ENCODE measurements at regions not wholly inside any gene's neighbourhood (a gene's known extent, or its start where the extent isn't known, plus 50 kb on each side); places are given as distances from the start of the nearest gene placed in this dataset.

GRCh38 chr3:45277636-45278035 lies 51.5 kb upstream of the TMEM158 start:
- no peak for DNase-seq

DNA sequence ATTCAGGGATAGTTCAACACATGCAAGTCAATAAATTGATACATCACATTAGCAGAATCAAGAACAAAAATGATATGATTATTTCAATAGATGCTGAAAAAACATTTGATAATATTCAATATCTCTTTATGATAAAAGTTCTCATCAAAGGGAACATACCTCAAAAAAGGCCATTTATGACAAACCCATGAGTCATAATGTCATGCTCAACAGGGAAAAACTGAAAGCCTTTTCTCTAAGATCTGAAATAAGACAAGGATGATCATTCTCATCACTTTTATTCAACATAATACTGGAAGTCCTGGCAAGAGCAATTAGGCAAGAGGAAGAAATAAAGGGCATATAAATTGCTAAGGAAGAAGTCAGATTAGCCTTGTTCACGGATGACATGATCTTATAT lies 54.1 kb upstream of the TMEM158 start:
- DNase-seq: no peak

GRCh38 chr3:45280971-45281370 lies 54.9 kb upstream of the TMEM158 start:
- DNase-seq: no peak

- no peak for DNase-seq
Observed at GRCh38 chr3:45283471-45283870, 57.4 kb upstream of the TMEM158 start.

DNA sequence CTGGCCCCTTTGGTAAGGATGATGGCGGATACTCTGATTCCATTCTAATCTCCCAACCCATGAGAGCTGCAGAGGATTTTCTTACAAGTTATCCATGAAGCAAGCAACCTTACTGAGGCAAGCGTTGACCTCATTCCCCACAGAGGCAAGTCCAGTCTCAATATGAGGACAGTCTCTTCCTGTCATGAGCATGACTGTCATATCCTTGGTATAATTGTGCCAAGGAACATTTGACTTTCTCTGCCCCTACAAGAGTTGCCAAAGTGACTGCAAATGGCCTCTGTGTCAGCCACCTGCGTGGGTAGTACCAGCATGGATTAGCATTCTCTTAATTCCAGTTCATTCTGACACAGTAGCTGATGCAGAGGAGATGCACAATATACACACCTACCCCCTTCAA lies 71.2 kb upstream of the TMEM158 start:
- no peak for DNase-seq

- no peak for DNase-seq
Observed at GRCh38 chr3:45302470-45302869, 76.4 kb upstream of the TMEM158 start.

GRCh38 chr3:45306406-45307008 lies 80.4 kb upstream of the TMEM158 start:
- DNase-seq: no peak

GRCh38 chr3:45309876-45310275 lies 78.5 kb upstream of the LARS2 start:
- DNase-seq: no peak

DNA sequence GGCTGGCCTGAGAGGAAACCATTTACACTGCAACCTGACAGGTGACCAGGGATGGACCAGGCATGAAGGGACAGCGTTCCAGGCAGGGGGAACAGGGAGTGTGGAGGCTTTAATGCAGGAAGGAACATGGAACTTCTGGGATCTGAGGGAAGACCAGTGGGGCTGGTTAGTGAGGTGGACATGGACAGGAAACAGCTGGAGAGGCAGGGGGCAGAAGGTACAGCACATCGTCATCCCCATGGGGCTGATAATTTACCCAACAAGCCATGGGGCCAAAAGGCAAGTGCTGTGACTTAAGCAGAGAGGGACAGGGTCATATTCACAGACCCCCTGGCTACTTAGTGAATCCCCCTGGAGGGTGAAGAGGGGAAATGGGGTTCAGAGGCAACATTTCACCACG lies 77.0 kb upstream of the LARS2 start:
- no peak for DNase-seq

GRCh38 chr3:45311953-45312801 lies 76.2 kb upstream of the LARS2 start:
- no peak for DNase-seq

DNA sequence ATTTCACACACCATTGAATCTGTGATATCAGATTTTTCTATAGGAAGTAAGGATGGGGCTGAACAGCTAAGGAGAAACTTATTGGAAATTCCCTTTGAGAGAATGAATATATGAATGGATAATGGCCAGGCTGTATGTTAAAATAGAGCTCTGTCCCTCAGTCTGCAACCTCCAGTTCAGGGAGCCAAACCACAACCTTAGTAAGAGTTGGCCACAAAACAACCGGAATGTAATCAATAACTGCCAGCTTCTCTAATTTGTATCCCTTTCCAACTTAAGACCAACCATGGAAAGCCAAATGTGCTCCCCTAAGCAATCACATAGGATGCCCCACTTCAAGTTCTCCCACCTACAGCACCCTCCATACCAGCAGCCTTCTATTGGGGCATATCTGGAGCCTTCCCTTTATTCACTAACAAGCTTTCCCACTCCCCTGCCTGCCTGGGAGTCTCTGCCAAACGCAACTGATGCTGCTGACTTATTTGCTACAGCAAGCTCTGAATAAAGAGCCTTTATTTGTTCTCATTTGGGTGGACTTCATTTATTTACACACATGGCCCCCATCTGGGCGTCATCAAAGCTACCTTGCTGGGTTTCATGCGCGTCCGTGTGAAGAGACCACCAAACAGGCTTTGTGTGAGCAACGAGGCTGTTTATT lies 75.4 kb upstream of the LARS2 start:
- no peak for DNase-seq

DNA sequence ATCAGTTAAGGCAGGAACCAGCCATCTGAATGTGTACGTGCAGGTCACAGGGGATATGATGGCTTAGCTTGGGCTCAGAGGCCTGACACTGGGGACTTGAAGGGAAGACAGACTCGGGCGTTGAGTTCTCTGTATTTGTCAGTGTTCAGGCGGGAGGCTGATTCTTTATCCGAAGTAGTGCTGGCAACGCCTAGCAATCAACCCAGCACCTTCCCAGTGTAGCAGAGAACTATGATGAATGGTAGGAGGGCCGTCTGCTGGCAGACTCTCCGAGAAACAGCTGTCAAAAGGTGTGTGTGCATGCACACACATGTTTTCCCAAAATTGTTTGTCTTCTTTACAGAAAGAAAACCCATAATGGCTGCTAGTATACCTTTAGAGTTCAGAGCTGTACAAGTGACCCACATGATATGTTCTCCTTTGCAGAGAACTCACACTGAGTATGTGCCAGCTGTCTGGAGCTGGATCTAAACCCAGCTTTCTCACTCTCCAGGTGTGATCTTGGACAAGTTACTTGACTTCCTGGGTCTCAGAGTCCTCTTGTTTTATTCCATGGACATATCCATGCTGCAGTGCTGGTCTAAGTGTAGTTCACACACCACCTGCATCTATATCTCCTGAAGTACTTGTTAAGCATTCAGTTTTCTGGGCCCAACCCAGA lies 74.5 kb upstream of the LARS2 start:
- no peak for DNase-seq

DNA sequence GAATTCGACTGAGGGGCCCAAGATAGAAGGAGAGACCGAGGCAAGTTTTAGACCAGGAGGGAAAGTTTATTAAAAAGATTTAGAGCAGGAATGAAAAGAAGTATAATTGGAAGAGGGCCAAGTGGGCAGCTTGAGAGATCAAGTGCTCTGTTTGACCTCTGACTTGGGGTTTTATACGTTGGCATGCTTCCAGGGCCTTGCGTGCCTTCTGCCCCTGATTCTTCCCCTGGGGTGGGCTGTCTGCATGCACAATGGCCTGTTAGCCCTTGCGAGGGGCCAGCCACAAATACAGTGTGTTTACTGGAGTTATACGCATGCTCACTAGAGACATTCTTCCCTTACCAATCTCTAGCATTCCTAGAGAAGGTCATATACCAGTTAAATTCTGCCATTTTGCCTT lies 70.7 kb upstream of the LARS2 start:
- DNase-seq: no peak

DNA sequence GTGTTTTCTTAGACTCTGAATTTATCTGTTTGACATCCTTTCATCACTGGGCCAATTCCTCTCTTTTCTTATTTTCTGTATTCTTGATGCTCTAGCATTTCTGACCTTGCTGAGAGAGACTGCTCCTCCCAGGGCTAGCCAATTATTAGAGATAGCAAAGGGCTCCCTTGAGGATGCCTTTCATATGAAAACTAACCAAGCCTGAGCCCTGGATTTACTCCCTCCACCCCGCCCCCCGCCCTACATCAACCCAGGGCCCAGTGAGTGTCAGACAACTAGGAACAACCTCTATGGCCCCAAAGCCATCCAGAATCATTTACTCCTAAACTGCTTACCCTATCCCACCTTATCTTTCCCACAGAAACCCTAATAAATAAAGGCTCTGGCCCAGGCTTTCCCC lies 69.7 kb upstream of the LARS2 start:
- DNase-seq: no peak

GRCh38 chr3:45319231-45319995 lies 69.0 kb upstream of the LARS2 start:
- no peak for DNase-seq

- DNase-seq: no peak
Observed at GRCh38 chr3:45319996-45320305, 68.4 kb upstream of the LARS2 start.

- no peak for DNase-seq
Observed at GRCh38 chr3:45320986-45321385, 67.4 kb upstream of the LARS2 start.

- DNase-seq: no peak
Observed at GRCh38 chr3:45321607-45322391, 66.6 kb upstream of the LARS2 start.

DNA sequence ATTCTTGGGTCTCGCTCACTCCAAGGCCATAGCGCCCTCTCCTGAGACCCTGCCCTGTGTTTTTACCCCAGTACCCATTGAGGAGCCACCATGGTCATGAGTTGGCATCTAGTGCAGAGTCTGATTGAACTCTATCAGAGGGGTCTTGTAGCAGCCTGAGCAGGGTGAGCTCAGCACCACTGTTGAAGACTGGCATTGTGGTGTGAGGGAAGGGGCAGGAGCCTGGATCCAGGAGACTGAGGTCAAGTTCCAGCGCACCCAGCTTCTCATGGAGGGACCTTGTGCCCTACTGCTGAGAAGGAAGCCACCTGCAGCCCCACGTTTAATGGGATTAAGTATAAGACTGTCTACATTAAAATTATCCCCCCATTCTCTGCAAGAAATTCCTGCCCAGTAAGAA lies 65.8 kb upstream of the LARS2 start:
- no peak for DNase-seq

- no peak for DNase-seq
Observed at GRCh38 chr3:45325676-45326075, 62.7 kb upstream of the LARS2 start.

GRCh38 chr3:45329761-45330305 lies 58.5 kb upstream of the LARS2 start:
- DNase-seq: no peak

Data from cerebellar nuclear complex (tissue), 1 donor.